HG02970 (cell line): ENCODE measurements at regions not wholly inside any gene's neighbourhood (a gene's known extent, or its start where the extent isn't known, plus 50 kb on each side); places are given as distances from the start of the nearest gene placed in this dataset.
A peak's percentile ranks its signal among the peaks of the same experiment; 100 is the strongest.

Source experiments
- ATAC-seq: cut with Tn5 transposase; IDR thresholded peaks from one replicate; pipeline ENCODE4 v1.9.1; 2021; ENCODE audit warnings: mild to moderate bottlenecking, moderate library complexity, moderate number of reproducible peaks; ENCODE audit not compliant: unreplicated experiment, low FRiP score

DNA sequence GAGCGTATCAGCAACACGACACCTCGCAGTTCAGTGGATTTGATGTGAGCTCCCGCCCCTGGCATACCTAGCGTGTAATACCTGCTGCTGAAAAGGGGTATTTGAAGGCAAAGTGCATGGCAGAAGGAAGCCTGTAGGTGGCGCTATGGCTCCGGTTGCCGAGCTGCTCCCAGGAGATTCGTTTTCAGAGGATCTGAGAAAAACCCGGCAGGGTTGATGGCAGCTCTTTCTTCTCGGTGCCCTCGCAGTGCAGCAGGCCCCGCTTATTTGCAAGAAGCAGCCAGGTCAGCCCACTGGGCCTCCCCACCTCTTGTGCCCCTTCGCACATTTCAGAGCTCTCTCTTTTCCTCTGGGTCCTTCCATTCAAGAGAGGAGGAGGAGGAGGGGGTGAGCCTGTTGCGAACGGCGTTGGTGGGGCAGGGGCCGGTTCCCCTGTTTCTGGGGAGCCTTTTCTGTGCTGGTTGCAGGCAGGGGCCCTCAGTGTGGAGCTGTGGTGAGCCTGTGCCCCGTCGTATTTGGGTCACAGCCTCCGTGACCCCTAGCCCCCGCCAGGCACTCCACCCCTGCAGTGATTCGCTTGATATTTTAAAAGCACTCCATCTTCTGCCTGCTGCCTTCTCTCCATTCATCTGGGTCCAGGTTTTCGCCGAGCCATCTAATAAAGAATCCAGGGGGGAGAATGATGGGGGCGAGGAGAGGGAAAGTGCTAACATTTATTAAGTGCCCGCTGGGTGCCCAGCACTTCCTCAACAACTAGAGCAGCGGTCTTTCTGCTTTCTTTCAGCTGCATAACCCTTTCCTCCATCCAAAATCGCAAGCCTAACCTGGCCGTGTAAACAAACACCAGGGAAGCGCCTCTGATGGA is 85.3 kb upstream of the SYT13 start:
- no peak for ATAC-seq

DNA sequence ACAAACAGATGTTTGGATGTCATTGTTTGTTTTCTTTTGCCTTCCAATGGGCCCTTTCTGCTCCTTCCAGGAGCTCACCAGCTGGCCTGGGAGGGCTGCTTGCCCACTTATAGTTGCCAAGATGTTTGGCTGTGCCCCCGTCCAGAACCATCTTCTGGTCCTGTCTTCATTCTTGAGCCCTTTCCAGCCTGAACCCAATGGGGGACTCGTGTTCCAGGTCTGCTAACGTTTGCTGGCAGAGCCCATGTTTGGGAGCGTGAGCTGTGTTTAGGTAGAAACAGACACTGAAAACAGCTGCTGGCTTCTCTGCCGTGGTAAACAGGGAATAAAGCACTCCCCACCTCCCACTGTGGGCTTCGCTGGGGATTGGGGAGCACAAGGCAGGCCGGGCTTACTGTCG is 83.2 kb upstream of the SYT13 start:
- ATAC-seq, result no peak

DNA sequence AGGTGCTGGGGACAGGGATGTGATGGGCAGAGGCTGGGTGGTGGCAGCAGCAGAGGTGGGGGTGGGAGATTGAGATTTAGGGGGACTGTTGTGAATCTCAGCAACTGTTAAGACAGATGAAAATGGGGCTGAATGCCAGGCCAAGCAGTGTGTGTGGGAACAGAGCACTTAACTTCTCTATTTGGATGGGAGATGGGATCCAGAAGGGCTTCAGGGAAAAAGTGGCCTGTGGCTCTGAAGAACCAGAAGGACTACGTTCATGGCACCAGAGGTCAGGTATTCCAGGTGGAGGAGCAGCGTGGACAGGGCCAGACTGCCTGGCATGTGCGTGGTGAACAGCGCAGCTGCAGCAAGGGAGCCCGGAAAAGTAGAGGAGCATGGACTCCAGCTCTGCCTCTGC is 82.6 kb upstream of the SYT13 start:
- no peak for ATAC-seq

DNA sequence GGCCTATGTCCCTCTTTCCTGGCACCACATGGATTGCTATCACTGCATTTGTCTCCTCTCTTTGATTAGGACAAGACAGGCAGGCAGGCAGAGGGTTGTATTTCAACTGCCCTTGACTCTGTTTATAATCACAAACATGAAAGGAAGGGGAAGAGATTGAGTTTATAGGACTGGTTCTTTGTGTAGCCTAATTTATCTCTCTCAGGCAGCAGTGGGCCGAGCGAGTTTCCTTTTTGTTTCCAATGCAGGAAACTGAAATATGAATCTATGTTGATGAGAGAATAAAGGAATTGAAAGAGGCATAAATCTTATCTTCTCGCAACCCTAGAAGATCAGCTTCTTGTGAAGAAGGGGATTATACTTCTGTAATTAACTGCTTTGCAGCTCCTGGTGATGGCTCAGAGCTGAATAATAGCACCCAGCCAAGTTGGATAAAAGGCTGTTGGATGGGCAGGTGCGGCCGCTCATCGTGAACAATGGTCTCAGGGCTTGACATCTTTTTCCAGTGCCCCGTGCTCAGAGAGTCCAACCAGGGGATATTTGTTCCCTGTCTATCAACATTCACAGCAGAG is 80.6 kb upstream of the SYT13 start:
- ATAC-seq, result no peak

DNA sequence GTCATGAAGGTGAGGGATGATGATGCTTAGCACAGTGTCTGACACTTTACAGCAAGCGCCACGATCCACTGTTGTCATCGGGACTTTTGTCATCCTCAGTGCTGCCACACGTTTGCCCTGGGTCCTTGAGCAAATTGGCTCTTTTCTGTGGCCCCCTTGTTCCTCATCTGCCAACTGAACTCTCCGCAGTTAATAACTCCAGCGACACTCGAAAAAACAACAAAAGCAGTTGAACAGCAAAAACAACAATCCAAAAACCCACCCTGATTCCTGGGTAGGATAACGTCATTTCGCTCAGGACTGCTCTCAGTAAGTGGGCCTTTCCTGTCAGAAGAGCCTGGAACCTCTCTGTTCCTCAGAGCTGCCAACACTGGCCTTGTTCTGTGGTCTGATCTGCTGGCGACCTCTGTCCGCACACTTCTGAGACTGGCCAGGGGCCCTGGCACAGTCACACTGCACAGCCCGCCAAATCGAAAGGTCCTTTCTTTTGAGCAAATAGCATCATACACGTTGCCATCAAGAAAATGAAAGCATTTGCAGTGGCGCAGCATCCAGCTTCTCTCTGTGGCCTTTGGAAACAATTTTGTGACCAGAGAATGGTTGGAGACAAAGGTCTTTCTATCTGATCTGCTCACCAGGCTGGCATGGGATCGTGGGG is 79.9 kb upstream of the SYT13 start:
- ATAC-seq, result no peak

DNA sequence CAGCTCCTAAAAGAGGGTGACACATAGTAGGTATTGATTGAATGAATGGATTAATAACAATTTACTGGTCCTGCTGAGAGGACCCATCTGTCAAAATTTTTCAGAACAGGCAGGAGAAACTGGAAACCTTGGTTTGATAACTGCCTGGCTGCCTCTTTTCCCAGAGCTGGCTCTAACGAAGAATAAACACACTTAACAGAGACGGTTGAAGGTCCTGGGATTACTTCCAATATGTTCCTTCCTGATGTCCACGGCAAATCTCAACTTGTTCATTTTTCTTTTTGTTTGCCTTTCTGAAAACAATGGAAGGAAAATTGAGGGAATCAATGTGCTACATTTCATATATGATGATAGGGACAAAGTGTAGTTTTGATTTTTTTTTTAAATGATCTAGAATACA is 76.5 kb upstream of the SYT13 start:
- no peak for ATAC-seq

DNA sequence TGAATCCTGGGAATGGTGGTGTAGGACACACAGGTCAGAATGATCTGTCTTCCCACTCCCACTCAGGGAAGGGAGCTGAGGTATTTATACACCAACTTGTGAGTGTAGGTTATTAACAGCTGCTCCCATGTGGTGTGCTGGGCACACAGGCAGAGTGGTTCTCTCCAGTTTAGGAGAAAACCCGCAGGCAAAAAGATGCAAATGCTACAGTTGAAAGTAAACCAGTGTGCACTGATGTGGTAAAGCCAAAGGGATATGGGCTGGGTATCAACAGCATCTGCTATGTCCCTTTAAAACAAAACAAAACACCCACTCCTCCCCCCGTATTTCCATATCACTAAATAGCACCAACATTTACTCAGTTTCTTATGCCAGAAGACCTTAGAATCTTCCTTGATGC is 75.4 kb upstream of the SYT13 start:
- ATAC-seq, result no peak

DNA sequence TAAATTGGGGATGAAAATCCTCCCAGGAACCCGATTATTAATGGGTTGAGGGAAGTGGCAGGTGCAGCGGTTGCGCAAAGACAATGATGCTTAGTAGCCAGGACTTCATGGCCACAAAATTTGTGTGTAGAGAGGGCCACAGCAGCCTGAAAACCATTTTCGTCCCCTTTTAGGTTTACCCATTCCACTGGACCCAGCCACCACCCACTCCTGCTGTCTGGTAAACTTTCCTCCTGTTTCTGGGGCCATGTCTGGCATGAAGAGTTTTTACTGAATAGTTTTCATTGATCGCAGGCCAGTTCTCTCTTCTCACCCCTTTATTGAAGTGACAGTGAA is 69.5 kb upstream of the SYT13 start:
- ATAC-seq, result no peak

DNA sequence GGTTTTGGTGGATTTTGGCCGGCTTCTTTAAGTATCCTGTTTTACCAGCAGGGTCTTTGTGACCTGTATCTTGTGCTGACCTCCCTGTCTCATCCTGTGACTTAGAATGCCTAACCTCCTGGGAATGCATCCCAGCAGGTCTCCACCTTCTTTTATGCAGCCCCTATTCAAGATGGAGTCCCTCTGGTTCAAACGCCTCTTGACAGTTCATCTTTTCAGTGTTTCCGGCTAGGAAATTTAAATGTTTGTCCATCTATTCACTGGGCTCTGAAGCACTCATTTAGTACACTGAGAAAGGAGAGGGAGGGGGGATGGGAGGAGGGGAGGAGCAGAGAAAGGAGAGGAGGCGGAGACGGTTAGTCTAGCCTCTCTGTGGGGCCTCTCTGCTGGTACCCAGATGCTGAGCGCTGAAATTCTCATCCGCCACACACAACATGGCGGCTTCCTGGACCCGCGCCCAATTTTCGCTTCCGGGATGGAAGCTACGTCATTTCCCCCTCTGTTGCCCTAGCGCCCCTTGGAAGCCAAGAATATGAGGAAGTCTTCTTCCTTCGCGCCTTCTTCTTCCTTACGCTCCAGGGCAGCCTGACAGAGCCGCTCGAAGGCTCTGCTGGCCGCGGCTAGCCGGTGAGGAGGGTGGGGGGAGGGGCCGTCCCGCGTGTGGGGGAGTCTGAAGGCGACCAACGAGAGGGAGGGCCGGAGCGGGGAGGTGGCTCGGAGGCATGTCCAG is 69.0 kb upstream of the SYT13 start:
- ATAC-seq, result peak; percentile 83

DNA sequence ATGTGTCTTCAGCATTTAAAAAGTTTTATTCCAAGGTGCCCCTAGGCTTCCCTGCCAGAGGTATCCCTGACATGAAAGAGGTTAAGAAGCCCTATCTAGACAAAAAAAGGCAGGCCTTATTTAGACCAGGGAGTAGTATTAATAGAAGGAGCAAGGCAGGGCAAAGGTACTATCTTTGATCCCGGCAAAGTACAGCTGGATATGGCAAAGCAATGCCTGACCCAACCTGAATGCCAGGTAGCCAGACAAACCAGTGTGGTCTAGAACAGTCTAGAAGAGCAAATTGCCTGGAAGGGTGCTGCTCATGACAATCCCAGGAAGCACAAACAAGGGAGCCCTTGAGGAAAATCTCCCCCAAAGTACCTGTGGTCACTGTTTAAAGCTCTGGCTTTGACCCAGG is 62.6 kb upstream of the SYT13 start:
- ATAC-seq, result no peak

DNA sequence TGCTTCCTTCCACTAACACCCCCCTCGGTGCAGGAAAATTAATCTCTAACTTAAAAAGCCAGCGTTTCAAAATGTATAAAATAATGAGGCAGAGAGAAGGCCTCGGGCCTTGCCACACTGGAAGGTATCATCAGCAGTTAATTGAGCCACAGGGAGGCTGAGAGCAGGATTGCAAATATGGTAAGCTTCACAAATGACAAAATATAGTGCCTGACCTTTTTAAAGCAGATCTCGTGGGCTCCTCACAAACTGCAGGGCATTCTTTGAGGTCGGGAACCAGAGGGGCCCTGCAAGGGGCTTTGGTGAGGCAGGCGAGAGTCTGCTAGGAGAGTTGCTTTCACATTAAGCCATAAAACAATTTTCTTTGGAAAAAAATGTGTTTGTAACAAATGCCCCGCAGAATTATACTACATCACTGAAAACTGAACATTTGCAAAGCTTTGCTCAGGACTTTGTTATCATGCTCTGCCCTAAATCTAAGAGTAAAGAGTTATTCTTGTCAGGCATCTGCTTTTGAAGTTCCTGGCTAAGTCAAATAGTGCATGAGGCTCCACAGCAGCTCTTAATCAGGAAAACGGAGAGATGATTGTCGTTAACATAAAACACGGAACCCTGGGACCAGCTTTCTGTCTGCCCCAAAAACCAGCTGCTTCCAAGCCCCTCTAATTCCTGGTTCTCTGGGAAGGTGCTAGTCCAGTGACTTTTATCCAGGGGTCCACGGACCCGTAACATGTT is 61.4 kb upstream of the SYT13 start:
- ATAC-seq, result no peak

DNA sequence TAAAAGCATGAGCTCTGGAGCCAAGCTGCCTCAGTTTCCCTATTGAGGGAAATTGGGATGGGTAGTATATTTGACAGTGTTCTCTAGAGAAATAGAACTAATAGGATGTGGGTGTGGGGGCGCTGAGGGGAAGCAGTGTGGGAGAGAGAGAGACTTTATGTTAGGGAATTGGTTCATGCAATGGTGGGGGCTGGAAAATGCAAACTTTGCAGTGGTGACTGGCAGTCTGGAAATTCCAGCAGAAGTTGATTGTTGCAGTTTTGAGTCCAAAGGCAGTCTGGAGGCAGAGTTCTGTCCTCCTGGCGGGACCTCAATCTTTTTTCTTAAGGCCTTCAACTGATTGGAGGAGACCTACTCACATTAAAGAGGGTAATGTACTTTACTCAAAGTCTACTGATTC is 59.4 kb upstream of the SYT13 start:
- ATAC-seq, result no peak

DNA sequence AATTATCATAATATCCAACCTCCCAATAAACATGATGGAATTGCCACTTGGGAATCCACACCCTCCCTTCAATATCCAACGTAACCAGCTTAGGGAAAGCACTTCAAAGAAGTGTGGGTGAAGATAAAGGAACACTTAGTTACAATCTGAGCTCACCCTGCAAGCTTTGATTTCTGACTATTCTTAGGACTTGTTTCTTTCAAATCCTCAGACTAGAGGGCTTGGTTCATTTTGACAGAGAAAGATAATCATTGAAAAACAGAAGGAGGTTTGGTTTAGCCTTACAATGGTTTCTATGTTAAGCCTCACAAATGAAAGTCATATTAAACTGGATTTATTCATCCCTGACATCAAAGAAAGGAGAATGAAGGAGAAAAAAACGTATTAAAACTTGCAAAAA is 57.9 kb upstream of the SYT13 start:
- no peak for ATAC-seq

DNA sequence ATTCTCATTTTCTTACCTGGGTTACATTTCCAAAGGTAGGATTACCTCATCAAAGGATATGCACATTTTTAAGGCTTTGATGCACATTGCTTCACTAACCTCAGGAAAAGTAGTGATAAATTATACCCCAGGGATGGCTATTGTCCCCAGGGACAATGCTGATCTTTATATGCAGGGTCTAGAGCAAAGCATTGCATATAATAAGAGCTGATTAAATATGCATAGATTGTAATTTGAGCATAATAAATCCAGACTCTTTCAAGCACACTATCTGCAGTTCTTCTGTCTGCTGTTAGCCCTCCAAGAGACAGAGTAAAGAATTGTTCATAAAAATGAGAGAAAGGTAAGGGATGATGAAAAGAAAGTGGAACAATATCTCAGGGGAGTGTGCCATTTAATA is 57.3 kb upstream of the SYT13 start:
- no peak for ATAC-seq

DNA sequence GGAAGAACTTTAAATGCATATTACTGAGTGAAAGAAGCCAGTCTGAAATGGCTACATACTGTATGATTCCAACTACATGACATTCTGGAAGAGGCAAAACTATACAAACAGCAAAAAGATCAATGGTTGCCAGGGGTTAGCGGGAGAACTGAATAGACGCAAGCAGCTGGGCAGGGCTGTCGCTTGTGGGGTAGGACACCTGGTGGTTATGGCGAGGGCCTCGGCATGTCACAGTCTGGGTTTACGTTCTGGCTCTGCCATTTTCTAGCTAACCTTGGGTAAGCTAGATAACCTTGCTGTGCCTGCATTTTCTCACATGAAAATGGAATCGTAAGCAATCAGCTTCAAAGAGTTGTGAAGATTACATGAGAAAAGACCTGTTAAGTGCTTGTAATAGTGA is 55.2 kb upstream of the SYT13 start:
- ATAC-seq, result no peak

DNA sequence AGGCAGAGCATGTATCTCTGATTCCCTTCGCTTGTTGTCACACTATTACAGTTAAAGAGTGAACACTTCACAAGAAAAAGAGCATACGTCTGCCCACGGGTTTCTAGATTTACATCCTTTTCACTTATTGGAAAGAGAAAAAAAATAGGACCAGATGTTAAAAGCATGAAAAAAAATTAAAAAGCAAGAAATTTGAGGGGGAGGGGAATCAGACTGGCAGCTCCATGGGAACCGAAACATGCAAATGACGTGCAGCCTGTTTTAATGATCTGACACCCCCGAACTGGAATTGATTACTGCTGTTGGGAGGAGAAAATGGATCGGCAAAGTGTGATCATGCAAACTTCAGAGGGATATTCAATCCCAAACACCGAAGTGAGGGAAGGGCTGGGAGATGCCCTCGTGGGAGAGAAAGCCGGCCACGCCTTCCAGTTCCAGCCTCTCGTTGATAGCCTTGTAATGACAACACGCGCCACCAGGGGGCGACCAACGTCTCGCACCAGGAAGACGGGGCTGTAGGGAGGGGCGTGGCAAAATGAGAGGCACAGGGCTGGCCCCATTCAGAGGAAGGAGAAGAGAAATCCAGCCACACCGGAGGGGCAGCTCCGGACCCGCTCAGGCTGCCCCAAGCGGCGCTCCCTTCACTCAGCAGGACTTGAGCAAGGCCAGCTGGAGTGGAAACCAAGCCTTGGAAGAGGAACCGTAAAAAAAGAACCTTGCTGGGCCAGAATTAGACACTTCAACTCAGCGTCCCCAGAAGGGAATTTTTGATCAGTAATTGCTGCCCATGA is 53.8 kb upstream of the SYT13 start:
- ATAC-seq, result peak; percentile 82

DNA sequence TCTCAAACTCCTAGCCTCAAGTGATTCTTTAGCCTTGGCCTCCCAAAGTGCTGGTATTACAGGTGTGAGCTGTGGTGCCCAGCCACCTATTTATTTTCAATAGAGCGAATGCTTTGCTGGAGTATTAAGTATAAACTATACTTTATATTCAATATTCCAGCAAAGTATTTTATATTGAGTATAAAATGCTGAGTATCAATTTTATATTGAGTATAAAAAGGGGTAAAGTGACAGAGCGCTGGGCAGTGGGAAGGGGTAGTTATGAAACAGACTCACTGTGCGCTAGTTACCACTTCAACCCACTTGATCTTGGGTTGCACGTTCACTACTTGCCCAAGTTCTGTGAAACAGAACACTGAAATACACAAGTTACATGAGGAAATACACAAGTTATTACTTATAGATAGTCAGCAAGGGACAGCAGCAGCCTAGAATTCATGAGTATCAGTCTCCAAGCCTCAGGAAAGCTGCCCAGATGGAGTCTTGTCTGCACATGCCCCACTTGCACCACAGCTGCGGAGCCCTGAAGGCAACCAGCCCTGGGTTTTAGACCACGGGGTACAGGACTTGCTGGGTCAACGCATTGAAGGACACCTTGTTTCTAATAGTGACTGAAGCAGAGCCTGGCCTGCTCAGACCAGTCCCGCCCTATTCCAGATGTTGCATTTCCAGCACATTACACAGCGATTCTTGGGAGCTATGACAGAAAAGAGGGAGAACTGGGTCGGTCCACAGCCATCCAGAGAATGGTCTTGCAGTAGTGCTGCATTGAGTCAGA is 51.6 kb upstream of the SYT13 start:
- no peak for ATAC-seq

DNA sequence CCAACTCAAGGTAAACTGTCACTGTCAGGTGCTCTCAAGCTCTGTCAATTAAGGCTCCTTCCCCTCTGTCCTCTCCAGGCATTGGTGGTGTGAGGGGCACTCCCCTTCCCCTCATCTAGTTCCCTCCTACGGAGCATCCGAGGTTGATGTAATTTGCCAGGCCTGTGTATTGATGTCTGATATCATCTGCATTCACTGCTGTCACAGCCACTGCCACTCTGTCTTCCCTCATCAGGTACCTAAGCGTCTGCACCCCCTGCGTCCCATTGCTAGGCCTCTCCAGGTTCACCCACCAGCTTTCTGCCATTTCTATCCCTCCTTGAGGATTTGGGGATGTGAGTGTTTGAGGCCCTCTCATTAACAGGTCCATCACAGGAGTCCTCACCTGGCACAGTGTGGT is 50.0 kb upstream of the SYT13 start:
- ATAC-seq, result no peak
